Fibroblast of skin of right biceps (primary cell): ENCODE measurements at regions not wholly inside any gene's neighbourhood (a gene's known extent, or its start where the extent isn't known, plus 50 kb on each side); places are given as distances from the start of the nearest gene placed in this dataset.

ENCODE experiments used
- DNase-seq: peaks from one replicate; pipeline ENCODE4 v3.0.0-alpha.2; 2013

DNA sequence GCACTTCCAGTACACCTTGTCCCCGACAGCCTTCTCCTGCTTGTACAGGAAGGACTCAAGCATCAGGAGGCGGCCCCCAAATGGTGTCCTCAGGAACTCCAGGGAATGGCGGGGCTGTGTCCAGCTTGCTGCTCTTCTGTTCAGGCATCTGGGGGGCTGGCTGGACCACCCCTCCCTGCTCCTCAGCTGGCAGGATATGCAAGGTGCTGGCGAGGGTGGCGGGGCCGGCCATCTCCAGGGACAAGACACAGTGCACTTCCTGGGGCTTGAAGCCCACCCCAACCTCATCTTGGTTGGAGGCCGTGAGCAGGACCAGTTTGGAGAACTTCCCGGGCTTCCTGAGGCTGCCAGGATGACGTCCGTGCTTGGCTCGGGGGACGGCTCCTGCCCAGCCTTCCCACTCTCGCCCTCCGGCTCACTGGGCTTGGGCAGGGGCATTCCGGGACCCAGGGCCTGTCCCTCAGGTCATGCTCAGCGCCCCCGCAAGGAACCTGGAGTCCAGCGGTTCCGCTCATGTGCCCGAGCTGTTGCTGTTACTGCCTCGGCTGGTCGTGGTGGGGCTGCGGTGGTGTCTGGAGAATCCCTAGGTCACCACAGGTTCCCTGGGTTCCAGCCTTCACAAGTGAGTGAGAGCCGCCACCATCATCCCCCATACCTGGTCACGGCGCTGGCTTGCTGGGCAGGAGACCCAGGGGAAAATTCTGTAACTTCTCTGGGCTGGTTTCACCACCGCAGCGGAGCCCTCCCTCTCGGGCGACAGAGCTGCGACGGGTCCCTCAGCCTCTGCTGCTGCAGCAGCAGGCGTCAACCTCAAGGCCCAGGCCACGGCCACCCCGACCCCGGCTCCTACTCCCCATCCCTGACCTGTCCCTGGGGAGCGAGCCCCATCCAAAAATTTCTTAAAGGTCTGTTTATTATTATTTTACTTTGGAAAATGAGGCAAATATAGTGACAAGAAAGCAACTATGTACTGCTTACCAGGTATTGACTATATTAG, 82.8 kb upstream of the FXR1 start:
- DNase-seq: no peak

DNA sequence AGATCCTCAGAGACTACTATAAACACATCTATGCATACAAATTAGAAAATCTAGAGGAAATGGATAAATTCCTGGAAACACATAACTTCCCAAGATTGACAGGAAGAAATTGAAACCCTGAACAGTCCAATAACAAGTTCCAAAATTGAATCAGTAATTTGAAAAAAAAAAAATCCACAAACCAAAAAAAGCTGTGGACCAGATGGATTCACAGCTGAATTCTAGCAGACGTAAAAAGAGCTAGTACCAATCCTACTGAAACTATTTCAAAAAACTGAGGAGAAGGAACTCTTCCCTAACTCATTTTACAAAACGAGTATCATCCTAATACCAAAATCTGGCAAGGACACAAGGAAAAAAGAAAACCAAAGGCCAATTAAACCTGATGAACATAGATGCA, 77.0 kb upstream of the FXR1 start:
- DNase-seq: no peak

DNA sequence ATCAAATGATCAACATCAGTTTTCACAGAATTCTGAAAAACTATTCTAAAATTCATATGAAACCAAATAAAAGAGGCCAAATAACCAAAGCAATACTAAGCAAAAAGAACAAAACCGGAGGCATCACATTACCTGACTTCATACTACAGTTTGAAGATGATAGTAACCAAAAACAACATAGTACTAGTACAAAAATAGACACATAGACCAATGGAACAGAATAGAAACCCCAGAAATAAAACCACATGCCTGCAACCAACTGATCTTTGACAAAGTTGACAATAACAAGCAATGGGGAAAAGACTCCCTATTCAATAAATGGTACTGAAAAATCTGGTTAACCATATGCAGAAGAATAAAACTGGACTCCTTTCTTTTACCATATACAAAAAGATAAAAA, 75.7 kb upstream of the FXR1 start:
- no peak for DNase-seq

DNA sequence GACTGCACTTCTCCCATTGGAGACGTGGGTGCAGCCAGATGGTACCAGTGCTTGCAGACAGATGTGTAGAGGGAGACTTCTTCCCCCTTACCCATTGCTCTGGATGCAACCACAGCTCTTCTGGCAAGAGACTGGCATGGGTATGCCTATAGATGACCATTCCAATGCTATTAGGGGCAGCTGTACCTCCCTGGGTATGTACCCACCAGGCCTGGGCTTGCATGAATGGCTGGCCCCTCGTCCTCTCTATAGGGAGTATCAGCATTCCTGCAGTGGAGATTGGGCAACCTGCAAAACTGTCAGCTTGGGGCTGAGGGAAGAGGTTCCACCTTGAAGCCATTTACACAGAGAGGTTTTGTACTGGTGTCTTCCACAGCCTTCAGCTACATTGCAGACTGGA, 57.6 kb upstream of the FXR1 start:
- no peak for DNase-seq

DNA sequence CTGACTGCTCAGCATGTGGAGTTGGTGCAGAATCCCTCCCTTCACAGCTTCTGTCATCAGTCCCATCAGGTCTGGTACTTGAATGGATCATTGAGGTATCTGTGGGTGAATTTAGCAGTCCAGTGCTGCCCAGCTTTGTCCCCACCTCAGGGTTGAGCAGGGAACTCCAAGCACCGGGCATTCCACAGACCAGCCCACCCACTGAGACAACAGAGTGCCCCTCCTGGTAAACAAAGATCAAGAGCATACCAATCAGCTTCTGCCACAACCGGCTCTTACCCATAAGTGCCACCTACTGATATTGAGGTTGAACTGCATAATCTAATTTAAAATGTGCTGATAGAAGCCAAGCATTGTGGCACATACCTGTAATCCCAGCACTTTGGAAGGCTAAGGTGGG, 57.1 kb upstream of the FXR1 start:
- DNase-seq: no peak

DNA sequence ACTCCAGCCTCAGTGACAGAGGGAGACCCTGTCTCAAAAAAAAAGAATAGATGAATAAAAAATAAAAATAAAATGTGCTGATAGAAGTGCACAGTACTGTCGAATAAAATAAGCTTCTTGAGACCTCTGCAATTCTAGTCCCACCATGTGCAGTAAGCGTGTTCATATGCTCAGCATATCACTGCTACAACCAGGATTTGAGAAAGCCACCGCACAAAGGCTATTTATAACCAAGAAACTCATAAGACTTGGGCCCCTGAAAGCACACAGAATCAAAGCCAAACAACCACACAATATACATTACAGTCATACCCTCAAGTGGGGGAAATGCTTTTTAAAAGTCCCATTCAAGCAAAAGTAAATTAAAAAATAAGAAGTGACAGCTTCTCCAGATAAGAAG, 56.5 kb upstream of the FXR1 start:
- DNase-seq: no peak

DNA sequence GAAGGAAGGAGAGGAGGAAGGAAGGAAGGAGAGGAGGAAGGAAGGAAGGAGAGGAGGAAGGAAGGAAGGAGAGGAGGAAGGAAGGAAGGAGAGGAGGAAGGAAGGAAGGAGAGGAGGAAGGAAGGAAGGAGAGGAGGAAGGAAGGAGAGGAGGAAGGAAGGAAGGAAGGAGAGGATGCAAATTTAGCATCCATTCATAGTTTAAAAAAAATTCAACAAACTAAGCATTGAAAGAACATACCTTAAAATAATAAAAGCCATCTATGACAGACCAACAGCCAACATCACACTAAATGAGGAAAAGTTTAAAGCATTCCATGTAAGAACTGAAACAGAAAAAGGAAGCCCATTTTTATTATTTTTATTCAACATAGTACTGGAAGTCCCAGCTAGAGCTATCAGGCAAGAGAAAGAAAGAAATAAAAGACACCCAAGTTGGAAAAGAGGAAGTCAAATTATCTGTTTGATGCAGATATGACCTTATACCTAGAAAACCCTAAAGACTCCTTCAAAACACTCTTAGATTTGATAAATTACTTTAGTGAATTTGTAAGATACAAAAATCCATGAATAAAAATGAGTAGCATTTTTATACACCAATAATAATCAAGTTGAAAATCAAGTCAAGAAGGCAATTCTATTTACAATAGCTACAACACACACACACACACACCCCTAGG, 52.2 kb upstream of the FXR1 start:
- no peak for DNase-seq
